Esophagus muscularis mucosa (tissue), 3 donors: ENCODE measurements at regions not wholly inside any gene's neighbourhood (a gene's known extent, or its start where the extent isn't known, plus 50 kb on each side); places are given as distances from the start of the nearest gene placed in this dataset.

Experiments
- CTCF ChIP-seq, 3 experiments: fragments of 200-600 bp in 2 of 3; fragments of 450-650 bp in 1 of 3; sonication (generic) in 2 of 3; IDR thresholded peaks; one replicate each; pipeline ENCODE4 v1.5.1; 2017 to 2019; ENCODE audit warnings: antibody characterized with exemption in 3 of 3, mild to moderate bottlenecking in 2 of 3, moderate library complexity in 1 of 3
- POLR2A ChIP-seq: fragments of 450-650 bp; IDR thresholded peaks from one replicate; pipeline ENCODE4 v1.6.1; 2017; ENCODE audit warnings: antibody characterized with exemption, moderate library complexity, mild to moderate bottlenecking, low read depth

GRCh38 chr14:38752750-38753149 is 350.3 kb downstream of the SEC23A start:
- no peak for TF ChIP-seq CTCF (IDR thresholded peaks at IDR 0.05)
- TF ChIP-seq POLR2A: no peak
